ENCODE measurements at regions not wholly inside any gene's neighbourhood (a gene's known extent, or its start where the extent isn't known, plus 50 kb on each side); places are given as distances from the start of the nearest gene placed in this dataset.
A peak's percentile ranks its signal among the peaks of the same experiment; 100 is the strongest.

GRCh38 chr13:84925443-84925842 is 873.8 kb downstream of the SLITRK6 start:
- peak; percentile 73 for DNase-seq
- POLR2A ChIA-PET (ENCODE audit: unreplicated experiment), result no interaction called here
- CTCF ChIA-PET, result interaction anchor here (0.6 to 1.1 kb wide), 2 partner anchors 656 to 874 kb away, joined by 3 read pairs; partner anchors contain the start of gene SLITRK6
- intact Hi-C loops (cut with micrococcal nuclease), result loop anchor here (10.0 kb wide), 2 partner anchors 579 to 799 kb away; no protein-coding TSS in a partner anchor
- H2AFZ ChIP-seq (ENCODE audit: low read length), result no peak overlapping the region
- H3K27ac ChIP-seq (ENCODE audit: low read length), result 0 out of 2 replicates have a peak overlapping the region, but pooled peaks have one; percentile 10
- no peak for TF ChIP-seq CTCF (conservative IDR thresholded peaks at IDR 0.05; ENCODE audit: low read depth, low read length)
- TF ChIP-seq EZH2phosphoT487 (IDR thresholded peaks at IDR 0.05; ENCODE audit: borderline replicate concordance, low read length), result no peak
- H3K9me3 ChIP-seq (ENCODE audit: low read length), result no peaks in the 10 kb centered on the region
- BruUV-seq (replicated peaks), result no TSS peak
- no peak overlapping the region for H3K9ac ChIP-seq (ENCODE audit: low read length)
- no peaks in the 10 kb centered on the region for H3K79me2 ChIP-seq (ENCODE audit: low read length)
- no peaks in the 10 kb centered on the region for H4K20me1 ChIP-seq (ENCODE audit: low read length)
- H3F3A ChIP-seq (ENCODE audit: low read length, unreplicated experiment), result no peaks in the 10 kb centered on the region
- peak; percentile 94 for ATAC-seq
- H3K9me2 ChIP-seq (replicated peaks; ENCODE audit: low read length), result no peaks in the 10 kb centered on the region
- H3K36me3 ChIP-seq (ENCODE audit: low read depth, low read length), result no peaks in the 10 kb centered on the region
- H3K4me3 ChIP-seq (ENCODE audit: low read length), result no peak overlapping the region
- H3K4me1 ChIP-seq (ENCODE audit: insufficient read depth, low read length), result peaks cover 13% of the 10 kb centered on the region
- no peak overlapping the region; the same call in 1 of the 2 replicates for H3K4me2 ChIP-seq (ENCODE audit: low read length)
- H3K27me3 ChIP-seq (ENCODE audit: low read length), result no peaks in the 10 kb centered on the region

GRCh38 chr13:84923831-84924230 is 875.4 kb downstream of the SLITRK6 start:
- ChIA-PET POLR2A (ENCODE audit: unreplicated experiment) (no interaction called here), CTCF (no interaction called here)
- Histone ChIP-seq H3K4me1 (ENCODE audit: insufficient read depth, low read length) (peaks cover 13% of the 10 kb centered on the region), H3K9me3 (ENCODE audit: low read length) (no peaks in the 10 kb centered on the region), H3K4me3 (ENCODE audit: low read length) (no peak overlapping the region), H3K36me3 (ENCODE audit: low read depth, low read length) (no peaks in the 10 kb centered on the region), H3K27me3 (ENCODE audit: low read length) (no peaks in the 10 kb centered on the region), H3K9ac (ENCODE audit: low read length) (no peak overlapping the region), H3K4me2 (ENCODE audit: low read length) (no peak overlapping the region), H4K20me1 (ENCODE audit: low read length) (no peaks in the 10 kb centered on the region), H3K27ac (ENCODE audit: low read length) (no peak overlapping the region), H3K9me2 (replicated peaks; ENCODE audit: low read length) (no peaks in the 10 kb centered on the region), H2AFZ (ENCODE audit: low read length) (no peak overlapping the region), H3F3A (ENCODE audit: low read length, unreplicated experiment) (no peaks in the 10 kb centered on the region), H3K79me2 (ENCODE audit: low read length) (no peaks in the 10 kb centered on the region)
- ATAC-seq (no peak), DNase-seq (no peak)
- intact Hi-C loops (cut with micrococcal nuclease), result loop anchor here (10.0 kb wide), 2 partner anchors 581 to 801 kb away; no protein-coding TSS in a partner anchor
- BruUV-seq (replicated peaks), result no TSS peak
- TF ChIP-seq EZH2 (IDR thresholded peaks at IDR 0.05; ENCODE audit: low read length, unreplicated experiment) (no peak), EZH2phosphoT487 (IDR thresholded peaks at IDR 0.05; ENCODE audit: borderline replicate concordance, low read length) (no peak)

- ATAC-seq (peak; percentile 50; the same call in 1 of the 2 replicates), DNase-seq (peak; percentile 60)
- no peak overlapping the region for H3K4me2 ChIP-seq (ENCODE audit: low read length)
- H3K27me3 ChIP-seq (ENCODE audit: low read length), result no peaks in the 10 kb centered on the region
- H3K4me3 ChIP-seq (ENCODE audit: low read length), result no peak overlapping the region
- POLR2A ChIA-PET (ENCODE audit: unreplicated experiment), result no interaction called here
- no peak for TF ChIP-seq EZH2phosphoT487 (IDR thresholded peaks at IDR 0.05; ENCODE audit: borderline replicate concordance, low read length)
- TF ChIP-seq EZH2 (IDR thresholded peaks at IDR 0.05; ENCODE audit: low read length, unreplicated experiment), result no peak
- peak; percentile 58 for TF ChIP-seq CTCF (conservative IDR thresholded peaks at IDR 0.05; ENCODE audit: low read depth, low read length)
- H3K9me2 ChIP-seq (replicated peaks; ENCODE audit: low read length), result no peaks in the 10 kb centered on the region
- H3K9ac ChIP-seq (ENCODE audit: low read length), result no peak overlapping the region
- no peaks in the 10 kb centered on the region for H3K4me1 ChIP-seq (ENCODE audit: insufficient read depth, low read length)
- H3K79me2 ChIP-seq (ENCODE audit: low read length), result no peaks in the 10 kb centered on the region
- H4K20me1 ChIP-seq (ENCODE audit: low read length), result no peaks in the 10 kb centered on the region
- no peak overlapping the region for H2AFZ ChIP-seq (ENCODE audit: low read length)
- intact Hi-C loops (cut with micrococcal nuclease), result loop anchor here (1.0 to 5.0 kb wide), 2 partner anchors 665 to 889 kb away; no protein-coding TSS in a partner anchor
- no peaks in the 10 kb centered on the region for H3K9me3 ChIP-seq (ENCODE audit: low read length)
- BruUV-seq (replicated peaks), result no TSS peak
- CTCF ChIA-PET, result interaction anchor here (0.6 kb wide), 1 partner anchor 182 kb away, joined by 3 read pairs; no protein-coding TSS in a partner anchor
- H3F3A ChIP-seq (ENCODE audit: low read length, unreplicated experiment), result no peaks in the 10 kb centered on the region
- H3K27ac ChIP-seq (ENCODE audit: low read length), result no peak overlapping the region
- no peaks in the 10 kb centered on the region for H3K36me3 ChIP-seq (ENCODE audit: low read depth, low read length)
These were observed 881.9 kb downstream of the SLITRK6 start for GRCh38 chr13:84917252-84917878.
